ENCODE measurements at regions not wholly inside any gene's neighbourhood (a gene's known extent, or its start where the extent isn't known, plus 50 kb on each side); places are given as distances from the start of the nearest gene placed in this dataset.

DNA sequence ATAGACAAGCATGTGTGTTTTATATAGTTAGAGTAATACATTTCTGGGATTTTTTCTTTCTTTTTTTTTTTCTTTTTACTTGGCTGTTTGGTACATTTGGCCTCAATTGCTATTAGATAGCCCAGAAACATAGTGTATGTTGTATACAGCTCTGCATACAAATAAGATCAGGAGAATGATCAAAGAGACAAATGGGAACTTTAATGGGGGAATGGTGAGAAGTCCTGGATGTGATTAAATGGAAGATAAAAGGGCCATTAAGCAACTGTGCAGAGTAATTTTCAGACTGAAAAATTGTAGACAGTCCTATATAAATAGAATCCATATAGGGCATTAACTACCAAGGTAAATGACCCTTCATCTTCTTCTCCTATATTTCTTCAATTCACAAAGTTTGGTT, 575.6 kb downstream of the EBF1 start:
- DNase-seq (ENCODE audit: low spot score) (no peak), ATAC-seq (no peak)
- POLR2A ChIA-PET: no interaction called here
- TF ChIP-seq, protein P1, sequence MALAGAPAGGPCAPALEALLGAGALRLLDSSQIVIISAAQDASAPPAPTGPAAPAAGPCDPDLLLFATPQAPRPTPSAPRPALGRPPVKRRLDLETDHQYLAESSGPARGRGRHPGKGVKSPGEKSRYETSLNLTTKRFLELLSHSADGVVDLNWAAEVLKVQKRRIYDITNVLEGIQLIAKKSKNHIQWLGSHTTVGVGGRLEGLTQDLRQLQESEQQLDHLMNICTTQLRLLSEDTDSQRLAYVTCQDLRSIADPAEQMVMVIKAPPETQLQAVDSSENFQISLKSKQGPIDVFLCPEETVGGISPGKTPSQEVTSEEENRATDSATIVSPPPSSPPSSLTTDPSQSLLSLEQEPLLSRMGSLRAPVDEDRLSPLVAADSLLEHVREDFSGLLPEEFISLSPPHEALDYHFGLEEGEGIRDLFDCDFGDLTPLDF (CRISPR knock-in tag; IDR thresholded peaks at IDR 0.05): no peak
- TF ChIP-seq NFATC4 (CRISPR knock-in tag; IDR thresholded peaks at IDR 0.05): no peak
- TF ChIP-seq, protein P2, sequence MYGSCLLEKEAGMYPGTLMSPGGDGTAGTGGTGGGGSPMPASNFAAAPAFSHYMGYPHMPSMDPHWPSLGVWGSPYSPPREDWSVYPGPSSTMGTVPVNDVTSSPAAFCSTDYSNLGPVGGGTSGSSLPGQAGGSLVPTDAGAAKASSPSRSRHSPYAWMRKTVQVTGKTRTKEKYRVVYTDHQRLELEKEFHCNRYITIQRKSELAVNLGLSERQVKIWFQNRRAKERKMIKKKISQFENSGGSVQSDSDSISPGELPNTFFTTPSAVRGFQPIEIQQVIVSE (CRISPR knock-in tag; IDR thresholded peaks at IDR 0.05; ENCODE audit: borderline replicate concordance): no peak
- TF ChIP-seq GABPB1 (CRISPR knock-in tag; IDR thresholded peaks at IDR 0.05): no peak
- TF ChIP-seq ZNF416 (CRISPR knock-in tag; IDR thresholded peaks at IDR 0.05): no peak
- no peak for TF ChIP-seq ATF1 (CRISPR knock-in tag; IDR thresholded peaks at IDR 0.05)
- no peak for TF ChIP-seq TCF7 (CRISPR knock-in tag; IDR thresholded peaks at IDR 0.05; ENCODE audit: low read depth)
- no peak for TF ChIP-seq ZNF317 (CRISPR knock-in tag; IDR thresholded peaks at IDR 0.05; ENCODE audit: borderline replicate concordance, low read depth)
- TF ChIP-seq HMGA2 (CRISPR knock-in tag; IDR thresholded peaks at IDR 0.05): no peak
- no peak for TF ChIP-seq MYBL2 (CRISPR knock-in tag; IDR thresholded peaks at IDR 0.05)
- no peak for TF ChIP-seq NFE2L1 (CRISPR knock-in tag; IDR thresholded peaks at IDR 0.05)
- no peak for TF ChIP-seq ELF4 (CRISPR knock-in tag; IDR thresholded peaks at IDR 0.05; ENCODE audit: low read depth)
- TF ChIP-seq NR3C1 (CRISPR knock-in tag; conservative IDR thresholded peaks at IDR 0.05; ENCODE audit: low read depth): no peak
- TF ChIP-seq, protein P3, sequence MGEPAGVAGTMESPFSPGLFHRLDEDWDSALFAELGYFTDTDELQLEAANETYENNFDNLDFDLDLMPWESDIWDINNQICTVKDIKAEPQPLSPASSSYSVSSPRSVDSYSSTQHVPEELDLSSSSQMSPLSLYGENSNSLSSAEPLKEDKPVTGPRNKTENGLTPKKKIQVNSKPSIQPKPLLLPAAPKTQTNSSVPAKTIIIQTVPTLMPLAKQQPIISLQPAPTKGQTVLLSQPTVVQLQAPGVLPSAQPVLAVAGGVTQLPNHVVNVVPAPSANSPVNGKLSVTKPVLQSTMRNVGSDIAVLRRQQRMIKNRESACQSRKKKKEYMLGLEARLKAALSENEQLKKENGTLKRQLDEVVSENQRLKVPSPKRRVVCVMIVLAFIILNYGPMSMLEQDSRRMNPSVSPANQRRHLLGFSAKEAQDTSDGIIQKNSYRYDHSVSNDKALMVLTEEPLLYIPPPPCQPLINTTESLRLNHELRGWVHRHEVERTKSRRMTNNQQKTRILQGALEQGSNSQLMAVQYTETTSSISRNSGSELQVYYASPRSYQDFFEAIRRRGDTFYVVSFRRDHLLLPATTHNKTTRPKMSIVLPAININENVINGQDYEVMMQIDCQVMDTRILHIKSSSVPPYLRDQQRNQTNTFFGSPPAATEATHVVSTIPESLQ (CRISPR knock-in tag; IDR thresholded peaks at IDR 0.05): no peak
- TF ChIP-seq SMAD3 (CRISPR knock-in tag; IDR thresholded peaks at IDR 0.05; ENCODE audit: borderline replicate concordance): no peak
- no peak for TF ChIP-seq TP53 (CRISPR knock-in tag; IDR thresholded peaks at IDR 0.05)
- TF ChIP-seq NR2C2 (CRISPR knock-in tag; IDR thresholded peaks at IDR 0.05): no peak
- TF ChIP-seq CBFB (CRISPR knock-in tag; IDR thresholded peaks at IDR 0.05; ENCODE audit: low read depth): no peak
- TF ChIP-seq, protein P4, sequence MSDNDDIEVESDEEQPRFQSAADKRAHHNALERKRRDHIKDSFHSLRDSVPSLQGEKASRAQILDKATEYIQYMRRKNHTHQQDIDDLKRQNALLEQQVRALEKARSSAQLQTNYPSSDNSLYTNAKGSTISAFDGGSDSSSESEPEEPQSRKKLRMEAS (CRISPR knock-in tag; IDR thresholded peaks at IDR 0.05): no peak
- no peaks in the 10 kb centered on the region for H3K4me1 Mint-ChIP-seq
- no peak overlapping the region for H3K27ac Mint-ChIP-seq
- H3K27me3 Mint-ChIP-seq (ENCODE audit: low read depth): no peaks in the 10 kb centered on the region
- no peaks in the 10 kb centered on the region for H3K9me3 Mint-ChIP-seq
- no peak overlapping the region for H3K4me3 Mint-ChIP-seq
- CTCF ChIA-PET: no interaction called here
- no peaks in the 10 kb centered on the region for H3K36me3 Mint-ChIP-seq

DNA sequence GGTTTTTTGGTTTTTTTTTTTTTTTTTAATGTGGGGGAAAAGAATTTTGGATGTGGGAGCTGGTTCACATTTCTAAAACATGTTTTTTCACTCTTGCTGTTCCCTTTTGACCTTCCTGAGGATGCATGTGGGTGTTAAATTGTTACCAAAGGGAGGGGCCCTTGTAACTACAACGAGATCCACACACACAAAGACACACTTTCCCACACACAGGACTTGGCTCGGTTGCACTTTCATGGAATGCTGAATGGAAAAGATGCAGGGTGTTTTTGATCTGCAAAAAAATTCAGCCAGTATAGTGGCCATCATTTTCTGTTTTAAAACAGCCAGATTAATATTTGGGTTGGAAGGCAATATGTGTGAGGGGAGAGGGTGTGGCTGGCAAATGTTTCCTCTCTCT, 576.9 kb downstream of the EBF1 start:
- ATAC-seq (no peak), DNase-seq (ENCODE audit: low spot score) (no peak)
- Mint-ChIP-seq H3K4me1 (no peaks in the 10 kb centered on the region), H3K9me3 (no peaks in the 10 kb centered on the region), H3K27ac (no peak overlapping the region), H3K4me3 (no peak overlapping the region), H3K27me3 (ENCODE audit: low read depth) (no peaks in the 10 kb centered on the region), H3K36me3 (no peaks in the 10 kb centered on the region)
- CTCF ChIA-PET: no interaction called here
- POLR2A ChIA-PET: no interaction called here
- TF ChIP-seq NFATC4 (CRISPR knock-in tag; IDR thresholded peaks at IDR 0.05) (no peak), FOXP1 (CRISPR knock-in tag; IDR thresholded peaks at IDR 0.05; ENCODE audit: borderline replicate concordance) (no peak), OVOL2 (CRISPR knock-in tag; IDR thresholded peaks at IDR 0.05; ENCODE audit: borderline replicate concordance) (no peak), CBFB (CRISPR knock-in tag; IDR thresholded peaks at IDR 0.05; ENCODE audit: low read depth) (no peak)

DNA sequence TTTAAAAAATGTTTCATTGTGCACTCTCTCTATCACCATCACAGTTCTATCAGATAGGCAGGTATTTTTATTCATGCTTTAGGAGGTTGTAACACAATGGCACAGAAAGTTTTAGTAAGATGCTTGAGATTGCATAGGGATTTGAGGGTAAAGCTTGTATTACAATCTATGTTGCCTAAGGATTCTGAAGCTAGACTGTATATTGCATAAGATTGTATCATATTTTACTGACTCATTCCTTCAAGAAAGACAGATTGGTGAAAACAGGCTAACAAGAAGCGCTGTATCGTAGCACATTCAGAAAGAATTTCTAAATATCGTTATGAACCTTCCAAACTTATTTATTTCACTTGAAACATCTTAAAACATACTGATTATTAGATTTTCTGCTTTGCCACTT, 577.7 kb downstream of the EBF1 start:
- Mint-ChIP-seq H3K4me3 (no peak overlapping the region), H3K27ac (no peak overlapping the region), H3K9me3 (no peaks in the 10 kb centered on the region), H3K4me1 (no peaks in the 10 kb centered on the region), H3K27me3 (ENCODE audit: low read depth) (no peaks in the 10 kb centered on the region), H3K36me3 (no peaks in the 10 kb centered on the region)
- CTCF ChIA-PET: no interaction called here
- DNase-seq (ENCODE audit: low spot score): no peak
- ATAC-seq: no peak
- POLR2A ChIA-PET: no interaction called here
- TF ChIP-seq TEAD4 (CRISPR knock-in tag; IDR thresholded peaks at IDR 0.05) (no peak), RELA (CRISPR knock-in tag; IDR thresholded peaks at IDR 0.05; ENCODE audit: borderline replicate concordance) (no peak), ZNF232 (CRISPR knock-in tag; IDR thresholded peaks at IDR 0.05) (no peak), ZNF423 (CRISPR knock-in tag; IDR thresholded peaks at IDR 0.05) (no peak)
- TF ChIP-seq, protein P5, sequence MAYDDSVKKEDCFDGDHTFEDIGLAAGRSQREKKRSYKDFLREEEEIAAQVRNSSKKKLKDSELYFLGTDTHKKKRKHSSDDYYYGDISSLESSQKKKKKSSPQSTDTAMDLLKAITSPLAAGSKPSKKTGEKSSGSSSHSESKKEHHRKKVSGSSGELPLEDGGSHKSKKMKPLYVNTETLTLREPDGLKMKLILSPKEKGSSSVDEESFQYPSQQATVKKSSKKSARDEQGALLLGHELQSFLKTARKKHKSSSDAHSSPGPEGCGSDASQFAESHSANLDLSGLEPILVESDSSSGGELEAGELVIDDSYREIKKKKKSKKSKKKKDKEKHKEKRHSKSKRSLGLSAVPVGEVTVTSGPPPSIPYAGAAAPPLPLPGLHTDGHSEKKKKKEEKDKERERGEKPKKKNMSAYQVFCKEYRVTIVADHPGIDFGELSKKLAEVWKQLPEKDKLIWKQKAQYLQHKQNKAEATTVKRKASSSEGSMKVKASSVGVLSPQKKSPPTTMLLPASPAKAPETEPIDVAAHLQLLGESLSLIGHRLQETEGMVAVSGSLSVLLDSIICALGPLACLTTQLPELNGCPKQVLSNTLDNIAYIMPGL (CRISPR knock-in tag; IDR thresholded peaks at IDR 0.05): no peak

Data from WTC11 (cell line).